WTC11 (cell line): ENCODE measurements at regions not wholly inside any gene's neighbourhood (a gene's known extent, or its start where the extent isn't known, plus 50 kb on each side); places are given as distances from the start of the nearest gene placed in this dataset.

Experiments
- ATF6 ChIP-seq: sonication (generic); formaldehyde crosslinking; IDR thresholded peaks from 2 replicates; pipeline ENCODE4 v1.8.1; 2023; ENCODE audit warnings: mild to moderate bottlenecking, missing genetic modification reagents
- FOXP4 ChIP-seq: sonication (generic); formaldehyde crosslinking; IDR thresholded peaks from 2 replicates; pipeline ENCODE4 v1.8.0; 2022; ENCODE audit warnings: mild to moderate bottlenecking, missing genetic modification reagents
- STAT6 ChIP-seq: sonication (generic); formaldehyde crosslinking; conservative IDR thresholded peaks from 2 replicates; pipeline ENCODE4 v1.8.1; 2023; ENCODE audit warnings: mild to moderate bottlenecking, low read depth, missing genetic modification reagents, moderate library complexity
- ZNF512 ChIP-seq: sonication (generic); formaldehyde crosslinking; IDR thresholded peaks from 2 replicates; pipeline ENCODE4 v1.8.1; 2022; ENCODE audit warnings: missing genetic modification reagents, borderline replicate concordance
- ZSCAN18 ChIP-seq: fragments of 250-450 bp; sonication (Bioruptor Pico); IDR thresholded peaks from 2 replicates; pipeline ENCODE4 v2.1.2; 2022; ENCODE audit warnings: mild to moderate bottlenecking, moderate library complexity

- TF ChIP-seq ZNF512 (no peak), ATF6 (CRISPR knock-in tag) (no peak), STAT6 (CRISPR knock-in tag) (no peak), FOXP4 (no peak), ZSCAN18 (CRISPR knock-in tag) (no peak)
Observed at GRCh38 chr1:4053774-4054173, 153.7 kb upstream of the C1orf174 start.
